Smooth muscle cell (in vitro differentiated cells): ENCODE measurements at regions not wholly inside any gene's neighbourhood (a gene's known extent, or its start where the extent isn't known, plus 50 kb on each side); places are given as distances from the start of the nearest gene placed in this dataset.

ENCODE experiments used
- DNase-seq: peaks from one replicate; lab custom pipeline; 2025; ENCODE audit not compliant: unreplicated experiment; lab: John Stamatoyannopoulos, UW
- H2AFZ ChIP-seq: fragments of 200-600 bp; sonication (generic); 2 replicates; pipeline ENCODE4 v1.6.0; 2016; ENCODE audit warnings: antibody characterized with exemption, low read depth, mild to moderate bottlenecking
- H3F3A ChIP-seq: fragments of 200-600 bp; sonication (generic); 2 replicates; pipeline ENCODE4 v1.6.0; 2017; ENCODE audit warnings: antibody characterized with exemption, low read depth
- H3K27ac ChIP-seq: fragments of 200-600 bp; sonication (generic); 2 replicates; pipeline ENCODE4 v1.5.1; 2016; ENCODE audit warnings: low read depth, mild to moderate bottlenecking
- H3K27me3 ChIP-seq: fragments of 200-600 bp; sonication (generic); 2 replicates; pipeline ENCODE4 v1.6.1; 2016; ENCODE audit warnings: low read depth, mild to moderate bottlenecking
- H3K36me3 ChIP-seq: fragments of 200-600 bp; sonication (generic); 2 replicates; pipeline ENCODE4 v1.5.1; 2016; ENCODE audit warnings: low read depth
- H3K4me1 ChIP-seq: fragments of 200-600 bp; sonication (generic); 2 replicates; pipeline ENCODE4 v1.5.1; 2016; ENCODE audit warnings: low read depth
- H3K4me2 ChIP-seq: fragments of 200-600 bp; sonication (generic); 2 replicates; pipeline ENCODE4 v1.6.0; 2016; ENCODE audit warnings: mild to moderate bottlenecking
- H3K4me3 ChIP-seq: fragments of 200-600 bp; sonication (generic); 2 replicates; pipeline ENCODE4 v1.5.1; 2016; ENCODE audit warnings: mild to moderate bottlenecking
- H3K79me2 ChIP-seq: fragments of 200-600 bp; sonication (generic); 2 replicates; pipeline ENCODE4 v1.6.0; 2016; ENCODE audit warnings: low read depth, mild to moderate bottlenecking
- H3K9ac ChIP-seq: fragments of 200-600 bp; sonication (generic); 2 replicates; pipeline ENCODE4 v1.6.0; 2016; ENCODE audit warnings: low read depth
- H3K9me3 ChIP-seq: fragments of 200-600 bp; sonication (generic); replicated peaks from 2 replicates; pipeline ENCODE4 v1.5.1; 2016; ENCODE audit warnings: low read depth
- H4K20me1 ChIP-seq: fragments of 200-600 bp; sonication (generic); 2 replicates; pipeline ENCODE4 v1.6.0; 2016; ENCODE audit warnings: low read depth
- WGBS: methylation state at CpG from one replicate; pipeline ENCODE4 v1.1.7; 2016; ENCODE audit warnings: low lambda C conversion rate; 5-methylcytosine and 5-hydroxymethylcytosine counted together
- TF ChIP-seq, protein P1 (sequence below): fragments of 200-600 bp; sonication (generic); IDR thresholded peaks from 2 replicates; pipeline ENCODE4 v1.5.1; 2017; ENCODE audit warnings: borderline replicate concordance, mild to moderate bottlenecking, antibody characterized with exemption; ENCODE audit not compliant: insufficient read depth, poor library complexity, severe bottlenecking

DNA sequence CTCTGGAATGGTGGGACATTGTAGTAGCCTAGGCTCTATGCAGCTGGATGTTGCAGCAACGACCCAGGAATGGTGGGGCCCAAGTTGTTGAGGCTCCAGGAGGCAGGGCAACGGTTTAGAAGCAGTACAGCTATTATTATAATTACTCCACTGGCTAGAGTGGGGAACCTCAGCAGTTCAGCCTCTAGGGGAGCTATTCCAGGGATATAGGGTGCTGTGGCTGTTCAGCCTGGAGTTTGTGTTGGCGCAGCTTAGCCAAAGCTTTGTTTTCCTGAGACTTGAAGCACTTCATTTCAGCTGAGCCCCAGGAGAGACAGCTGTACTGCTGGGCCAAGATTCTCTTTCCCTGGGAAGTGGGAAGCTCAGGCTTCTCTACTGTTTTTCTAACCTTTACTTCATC lies 1023.0 kb upstream of the ATXN7L3B start:
- H3K4me3 ChIP-seq: no peak overlapping the region
- no peaks in the 10 kb centered on the region for H3F3A ChIP-seq
- 93% methylated on average over 3 of the region's 3 CpGs for WGBS
- no peaks in the 10 kb centered on the region for H3K4me1 ChIP-seq
- no peaks in the 10 kb centered on the region for H3K79me2 ChIP-seq
- DNase-seq: no peak
- H3K27ac ChIP-seq: no peak overlapping the region
- H3K4me2 ChIP-seq: no peak overlapping the region
- TF ChIP-seq, protein P1, sequence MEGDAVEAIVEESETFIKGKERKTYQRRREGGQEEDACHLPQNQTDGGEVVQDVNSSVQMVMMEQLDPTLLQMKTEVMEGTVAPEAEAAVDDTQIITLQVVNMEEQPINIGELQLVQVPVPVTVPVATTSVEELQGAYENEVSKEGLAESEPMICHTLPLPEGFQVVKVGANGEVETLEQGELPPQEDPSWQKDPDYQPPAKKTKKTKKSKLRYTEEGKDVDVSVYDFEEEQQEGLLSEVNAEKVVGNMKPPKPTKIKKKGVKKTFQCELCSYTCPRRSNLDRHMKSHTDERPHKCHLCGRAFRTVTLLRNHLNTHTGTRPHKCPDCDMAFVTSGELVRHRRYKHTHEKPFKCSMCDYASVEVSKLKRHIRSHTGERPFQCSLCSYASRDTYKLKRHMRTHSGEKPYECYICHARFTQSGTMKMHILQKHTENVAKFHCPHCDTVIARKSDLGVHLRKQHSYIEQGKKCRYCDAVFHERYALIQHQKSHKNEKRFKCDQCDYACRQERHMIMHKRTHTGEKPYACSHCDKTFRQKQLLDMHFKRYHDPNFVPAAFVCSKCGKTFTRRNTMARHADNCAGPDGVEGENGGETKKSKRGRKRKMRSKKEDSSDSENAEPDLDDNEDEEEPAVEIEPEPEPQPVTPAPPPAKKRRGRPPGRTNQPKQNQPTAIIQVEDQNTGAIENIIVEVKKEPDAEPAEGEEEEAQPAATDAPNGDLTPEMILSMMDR: no peak
- H3K9me3 ChIP-seq: no peaks in the 10 kb centered on the region
- H2AFZ ChIP-seq: no peak overlapping the region
- H3K9ac ChIP-seq: no peak overlapping the region
- H4K20me1 ChIP-seq: no peaks in the 10 kb centered on the region
- no peaks in the 10 kb centered on the region for H3K36me3 ChIP-seq
- H3K27me3 ChIP-seq: no peaks in the 10 kb centered on the region

DNA sequence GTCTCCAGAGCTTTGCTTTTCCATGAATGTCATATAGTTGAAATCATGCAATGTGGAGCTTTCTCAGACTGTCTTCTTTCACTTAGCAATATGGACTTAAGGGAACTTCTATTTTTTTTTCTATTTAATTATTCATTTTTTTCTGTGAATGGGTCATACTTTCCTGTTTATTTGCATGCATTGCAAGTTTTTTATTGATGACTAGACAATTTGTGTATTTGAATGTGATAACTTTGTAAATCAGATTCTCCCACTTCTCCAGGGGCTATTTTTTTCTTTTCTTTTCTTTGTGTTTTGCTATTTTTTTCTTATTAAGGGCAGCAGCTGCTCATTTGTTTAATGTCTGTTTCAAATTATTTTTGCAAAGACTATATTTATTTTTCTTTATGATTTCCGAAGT lies 1019.8 kb upstream of the ATXN7L3B start:
- Histone ChIP-seq H3K4me1 (no peaks in the 10 kb centered on the region), H2AFZ (no peak overlapping the region), H3F3A (no peaks in the 10 kb centered on the region), H3K27ac (no peak overlapping the region), H3K4me3 (no peak overlapping the region), H4K20me1 (no peaks in the 10 kb centered on the region), H3K79me2 (no peaks in the 10 kb centered on the region), H3K9me3 (no peaks in the 10 kb centered on the region), H3K9ac (no peak overlapping the region), H3K4me2 (no peak overlapping the region), H3K36me3 (peaks cover 7% of the 10 kb centered on the region), H3K27me3 (no peaks in the 10 kb centered on the region)
- TF ChIP-seq, protein P1: no peak
- no peak for DNase-seq
- 0% methylated on average over 1 of the region's 1 CpG for WGBS

DNA sequence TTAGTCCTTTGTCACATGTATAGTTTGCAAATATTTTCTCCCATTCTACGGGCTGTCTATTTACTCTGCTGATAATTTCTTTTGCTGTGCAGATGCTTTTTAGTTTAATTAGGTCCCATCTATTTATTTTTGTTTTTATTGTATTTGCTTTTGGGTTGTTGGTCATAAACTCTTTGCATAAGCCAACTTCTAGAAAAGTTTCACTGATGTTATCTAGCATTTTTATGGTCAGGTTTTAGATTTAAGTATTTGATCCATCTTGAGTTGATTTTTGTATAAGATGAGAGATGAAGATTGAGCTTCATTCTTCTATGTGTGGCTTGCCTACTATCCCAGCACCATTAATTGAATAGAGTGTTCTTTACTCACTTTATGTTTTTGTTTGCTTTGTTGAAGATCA lies 1008.4 kb upstream of the ATXN7L3B start:
- Histone ChIP-seq H4K20me1 (no peaks in the 10 kb centered on the region), H2AFZ (no peak overlapping the region), H3K79me2 (no peaks in the 10 kb centered on the region), H3K4me1 (no peaks in the 10 kb centered on the region), H3K4me2 (no peak overlapping the region), H3K9me3 (no peaks in the 10 kb centered on the region), H3F3A (no peaks in the 10 kb centered on the region), H3K36me3 (no peaks in the 10 kb centered on the region), H3K27me3 (no peaks in the 10 kb centered on the region), H3K4me3 (no peak overlapping the region), H3K27ac (no peak overlapping the region), H3K9ac (no peak overlapping the region)
- TF ChIP-seq, protein P1: no peak
- DNase-seq: no peak
- WGBS: 83% methylated on average over 1 of the region's 1 CpG

DNA sequence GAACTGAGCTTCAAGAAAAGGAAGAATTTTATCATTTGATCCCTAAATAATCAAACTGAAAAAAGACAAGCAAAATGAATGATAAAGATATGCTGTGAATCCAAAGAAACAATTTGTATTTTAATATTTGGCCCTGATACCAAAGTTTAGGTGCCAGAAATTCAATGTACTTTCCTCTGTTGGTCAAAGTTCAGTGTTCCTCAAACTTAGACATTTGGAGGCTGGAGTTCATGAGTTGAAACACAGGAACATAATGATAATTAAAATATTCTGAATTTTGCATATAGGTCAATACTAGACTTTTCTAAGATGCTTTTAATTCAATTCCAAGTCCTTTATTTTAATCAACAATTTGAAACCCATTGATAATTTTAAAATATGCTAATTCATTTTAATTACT lies 1007.7 kb upstream of the ATXN7L3B start:
- H4K20me1 ChIP-seq: no peaks in the 10 kb centered on the region
- no peak overlapping the region for H3K4me2 ChIP-seq
- no peaks in the 10 kb centered on the region for H3K27me3 ChIP-seq
- H3K4me3 ChIP-seq: no peak overlapping the region
- no peak overlapping the region for H2AFZ ChIP-seq
- H3K9me3 ChIP-seq: no peaks in the 10 kb centered on the region
- H3K36me3 ChIP-seq: no peaks in the 10 kb centered on the region
- H3F3A ChIP-seq: no peaks in the 10 kb centered on the region
- no peaks in the 10 kb centered on the region for H3K79me2 ChIP-seq
- no peak for DNase-seq
- TF ChIP-seq, protein P1: no peak
- no peaks in the 10 kb centered on the region for H3K4me1 ChIP-seq
- H3K27ac ChIP-seq: no peak overlapping the region
- H3K9ac ChIP-seq: no peak overlapping the region
